HG03108 (cell line): ENCODE measurements at regions not wholly inside any gene's neighbourhood (a gene's known extent, or its start where the extent isn't known, plus 50 kb on each side); places are given as distances from the start of the nearest gene placed in this dataset.
"Not testable (repeated sequence)": the region's sequence is repeated elsewhere in the genome, so short reads cannot be mapped to it uniquely, and the experiment has no call there.

ENCODE experiments used
- ATAC-seq: cut with Tn5 transposase; IDR thresholded peaks from one replicate; pipeline ENCODE4 v1.9.1; 2021; ENCODE audit warnings: moderate library complexity; ENCODE audit not compliant: unreplicated experiment

DNA sequence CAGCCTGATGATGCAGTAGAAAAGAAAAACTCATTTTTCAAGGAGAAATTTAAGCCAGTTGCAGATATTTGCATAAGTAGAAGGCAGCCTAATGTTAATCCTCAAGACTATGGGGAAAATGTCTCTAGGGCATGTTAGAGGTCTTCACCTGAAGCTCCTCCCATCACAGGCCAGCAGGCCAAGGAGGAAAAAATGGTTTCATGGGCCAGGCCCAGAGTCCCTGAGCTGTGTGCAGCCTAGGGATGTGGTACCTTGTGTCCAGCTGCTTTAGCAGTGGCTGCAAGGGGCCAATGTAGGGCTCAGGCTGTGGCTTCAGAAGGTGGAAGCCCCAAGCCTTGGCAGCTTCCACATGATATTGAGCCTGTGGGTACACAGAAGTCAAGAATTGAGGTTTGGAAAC is 1946.7 kb upstream of the FLRT2 start:
- no peak for ATAC-seq

GRCh38 chr14:83594874-83595273 is 1935.1 kb upstream of the FLRT2 start:
- no peak for ATAC-seq

DNA sequence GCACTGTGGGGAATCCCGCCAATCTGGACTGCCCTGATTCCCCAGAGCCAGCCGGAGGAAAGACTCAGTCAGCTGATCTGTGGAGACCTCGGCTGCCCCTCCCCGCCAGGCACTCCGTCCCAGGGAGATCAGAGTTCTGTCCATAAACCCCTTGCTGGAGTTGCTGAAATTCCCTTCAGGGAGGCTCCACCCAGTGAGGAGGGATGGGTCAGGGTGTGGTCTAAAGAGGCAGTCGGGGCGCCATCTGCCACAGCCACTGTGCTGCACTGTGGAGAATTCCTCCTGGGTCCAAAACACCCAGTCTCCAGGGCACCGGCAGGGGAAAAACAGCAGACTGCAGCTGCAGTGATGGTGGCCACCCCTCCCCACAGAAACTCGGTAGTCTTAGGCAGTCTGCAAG is 1922.3 kb upstream of the FLRT2 start:
- no peak for ATAC-seq

DNA sequence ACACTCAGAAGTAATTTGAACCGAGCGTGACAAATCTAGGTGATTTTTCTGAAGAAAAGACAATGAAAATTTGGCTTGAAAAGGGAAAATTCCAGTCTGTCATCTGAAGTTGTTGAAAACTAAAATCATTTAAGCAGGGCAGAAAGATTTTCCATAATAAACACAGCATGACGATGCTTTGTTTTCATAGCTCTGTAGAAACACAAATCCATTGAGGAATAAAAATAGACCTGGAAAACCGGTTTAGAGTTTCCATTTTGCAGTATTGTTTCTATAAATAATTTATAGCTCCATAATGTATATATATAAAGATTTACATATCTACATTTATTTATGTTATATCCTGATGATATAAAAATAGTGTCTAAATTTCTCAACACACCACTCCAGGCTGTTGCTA is 1918.5 kb upstream of the FLRT2 start:
- no peak for ATAC-seq

DNA sequence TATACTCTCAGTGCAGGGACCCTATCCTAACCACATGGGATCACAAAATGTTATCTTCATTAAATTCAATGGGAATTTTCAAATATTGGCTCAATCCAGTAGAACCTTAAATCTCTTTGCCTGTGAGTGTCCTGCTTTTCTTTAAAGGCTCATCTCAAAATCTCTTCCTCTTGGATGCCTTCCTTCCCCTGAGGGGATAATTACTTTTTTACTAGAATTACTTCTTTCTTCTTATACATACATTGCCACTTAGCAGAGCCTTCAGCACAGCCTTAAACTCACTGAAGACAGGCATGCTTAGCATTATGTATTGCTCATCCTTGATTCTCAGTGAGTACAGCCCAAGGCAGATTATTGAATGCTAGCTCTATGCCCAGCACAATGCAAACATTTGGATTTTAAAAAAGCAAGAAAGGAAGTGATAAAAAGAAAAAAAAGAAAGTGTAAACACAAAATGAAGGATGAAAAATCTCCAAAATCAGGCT is 1918.0 kb upstream of the FLRT2 start:
- no peak for ATAC-seq

DNA sequence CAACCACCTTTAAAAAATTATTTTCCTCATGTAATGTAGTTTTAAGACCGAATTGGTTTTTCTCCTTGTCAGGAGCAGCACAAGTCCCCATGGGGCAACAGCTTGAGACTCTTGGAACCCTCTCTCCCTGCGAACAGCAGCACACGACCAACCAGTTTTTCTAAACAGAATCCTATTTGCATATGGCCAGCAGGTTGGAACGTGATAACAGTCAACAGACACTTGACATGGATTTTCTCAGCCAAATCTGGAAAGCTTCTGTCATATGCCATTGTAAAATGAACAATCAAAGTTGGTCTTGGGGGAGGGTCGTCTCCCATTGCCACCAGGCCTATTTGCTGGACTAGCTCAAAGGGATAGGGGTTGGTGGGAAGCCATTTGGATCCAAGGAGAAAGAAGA is 1915.0 kb upstream of the FLRT2 start:
- no peak for ATAC-seq

DNA sequence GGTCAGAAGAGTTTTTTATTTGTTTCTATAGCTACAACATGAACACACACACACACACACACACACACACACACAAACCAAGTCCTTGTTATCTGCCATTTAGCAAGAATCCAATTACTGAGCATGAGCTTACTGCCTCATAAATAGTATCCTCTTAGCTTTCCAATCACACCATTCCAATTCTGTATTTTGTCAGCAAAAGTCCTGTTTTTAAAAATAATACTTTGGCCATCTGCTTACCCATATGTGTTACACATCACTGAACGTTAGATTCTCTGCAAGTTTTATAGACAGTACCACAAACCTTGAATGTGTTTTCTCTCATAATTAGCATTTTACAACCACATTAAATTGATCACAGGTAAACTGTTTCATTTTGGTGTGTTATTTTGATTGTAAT is 1905.4 kb upstream of the FLRT2 start:
- no peak for ATAC-seq

GRCh38 chr14:83632375-83632774 is 1897.6 kb upstream of the FLRT2 start:
- no peak for ATAC-seq

DNA sequence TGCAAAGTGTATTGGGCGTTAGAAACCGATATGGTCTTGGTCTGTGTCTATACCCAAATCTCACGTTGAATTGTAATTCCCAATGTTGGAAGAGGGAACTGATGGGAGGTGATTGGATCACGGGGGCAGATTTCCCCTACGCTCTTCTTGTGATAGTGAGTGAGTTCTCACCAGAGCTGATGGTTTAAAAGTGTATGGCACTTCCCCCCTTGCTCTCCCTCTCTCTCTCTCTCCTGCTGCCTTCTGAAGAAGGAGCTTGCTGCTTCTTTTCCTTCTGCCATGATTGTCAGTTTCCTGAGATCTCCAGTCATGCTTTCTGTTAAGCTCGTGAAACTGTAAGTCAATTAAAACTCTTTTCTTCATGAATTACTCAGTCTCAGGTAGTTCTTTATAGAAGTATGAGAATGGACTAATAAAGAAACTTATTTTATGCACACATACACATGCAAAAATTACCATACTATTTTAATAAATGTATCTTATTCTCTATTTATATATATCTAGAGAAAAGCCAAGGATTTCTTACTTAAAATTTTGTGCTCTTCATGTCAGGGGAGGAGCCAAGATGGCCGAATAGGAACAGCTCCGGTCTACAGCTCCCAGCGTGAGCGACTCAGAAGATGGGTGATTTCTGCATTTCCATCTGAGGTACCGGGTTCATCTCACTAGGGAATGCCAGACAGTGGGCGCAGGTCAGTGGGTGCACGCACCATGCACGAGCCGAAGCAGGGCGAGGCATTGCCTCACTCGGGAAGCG is 1891.0 kb upstream of the FLRT2 start:
- ATAC-seq: no peak

- ATAC-seq: not testable (repeated sequence)
Observed at GRCh38 chr14:83639505-83639875, 1890.5 kb upstream of the FLRT2 start.

DNA sequence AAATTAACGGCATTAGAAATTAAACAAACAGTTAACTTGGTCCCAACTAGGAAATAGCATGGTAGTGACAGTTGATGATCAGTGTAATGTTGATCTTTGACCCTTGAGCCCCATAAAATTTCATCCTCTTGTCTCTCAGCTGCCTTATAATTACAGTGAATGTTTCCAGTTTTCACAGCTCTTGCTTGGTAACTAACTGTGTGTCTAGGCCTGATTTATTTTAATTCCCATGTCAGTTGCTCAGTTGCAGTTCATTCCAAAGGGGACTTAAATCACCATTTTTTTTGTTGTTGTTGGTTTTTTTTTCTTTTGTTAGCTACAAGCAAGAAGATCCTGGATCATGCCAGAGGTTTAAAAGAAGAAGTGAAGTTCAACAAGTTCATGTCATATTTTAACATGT is 1883.7 kb upstream of the FLRT2 start:
- no peak for ATAC-seq

DNA sequence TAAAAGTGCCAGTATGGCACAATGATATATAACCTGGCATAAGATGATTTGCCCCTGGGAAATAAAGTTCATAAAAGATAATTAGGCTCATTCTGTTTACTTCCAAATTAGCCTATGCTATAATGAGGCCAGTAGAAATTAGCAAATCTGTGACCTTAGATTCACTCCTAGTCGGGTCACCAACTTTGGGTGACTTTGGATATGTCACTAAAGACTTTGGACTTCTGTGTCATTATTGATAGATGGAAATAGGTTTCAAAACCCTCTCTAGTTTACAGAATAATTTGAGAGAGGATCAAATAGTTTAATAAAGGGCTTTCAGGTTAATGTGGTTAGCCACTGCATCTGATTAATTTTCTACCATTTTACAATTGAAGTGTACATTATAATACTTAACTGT is 1869.3 kb upstream of the FLRT2 start:
- no peak for ATAC-seq

GRCh38 chr14:83664389-83664788 is 1865.6 kb upstream of the FLRT2 start:
- no peak for ATAC-seq

GRCh38 chr14:83689265-83689664 is 1840.7 kb upstream of the FLRT2 start:
- no peak for ATAC-seq

DNA sequence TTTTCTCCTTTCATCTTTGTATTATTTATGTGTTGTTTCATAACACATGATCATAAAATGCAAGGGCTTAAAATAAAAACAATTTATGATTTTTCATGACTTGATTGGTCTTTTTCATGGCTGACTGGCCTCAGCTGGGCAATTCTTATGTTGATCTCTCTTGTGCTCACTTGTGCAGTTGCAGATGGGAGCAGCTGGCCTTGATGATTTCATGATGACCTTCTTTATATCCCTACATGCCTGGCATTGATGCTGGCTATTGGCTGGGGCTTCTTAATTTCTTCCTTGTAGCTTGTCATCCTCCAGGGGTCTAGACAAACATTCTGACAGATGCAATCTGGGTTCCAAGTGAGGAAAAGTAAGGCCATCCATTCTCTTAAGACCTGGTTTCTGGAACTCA is 1832.8 kb upstream of the FLRT2 start:
- no peak for ATAC-seq

DNA sequence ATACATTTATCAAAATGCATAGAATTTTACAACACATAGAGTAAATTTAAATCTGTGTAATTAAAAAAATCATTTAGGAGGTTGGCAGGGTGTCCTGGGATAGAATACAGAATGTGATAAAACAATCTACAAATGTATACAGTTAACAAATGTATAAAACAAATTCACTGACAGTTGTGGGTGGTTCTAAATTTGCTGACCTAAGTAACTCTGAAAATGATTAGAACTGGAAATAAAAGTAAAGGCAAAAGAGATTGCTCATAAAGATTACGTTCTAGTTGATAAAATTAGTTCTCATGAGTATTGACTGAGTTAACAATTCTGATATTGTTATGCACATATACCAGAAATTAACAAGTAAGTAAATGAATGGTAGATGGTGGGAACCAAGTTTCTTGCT is 1827.3 kb upstream of the FLRT2 start:
- ATAC-seq: no peak

GRCh38 chr14:83706231-83706954 is 1823.6 kb upstream of the FLRT2 start:
- no peak for ATAC-seq

DNA sequence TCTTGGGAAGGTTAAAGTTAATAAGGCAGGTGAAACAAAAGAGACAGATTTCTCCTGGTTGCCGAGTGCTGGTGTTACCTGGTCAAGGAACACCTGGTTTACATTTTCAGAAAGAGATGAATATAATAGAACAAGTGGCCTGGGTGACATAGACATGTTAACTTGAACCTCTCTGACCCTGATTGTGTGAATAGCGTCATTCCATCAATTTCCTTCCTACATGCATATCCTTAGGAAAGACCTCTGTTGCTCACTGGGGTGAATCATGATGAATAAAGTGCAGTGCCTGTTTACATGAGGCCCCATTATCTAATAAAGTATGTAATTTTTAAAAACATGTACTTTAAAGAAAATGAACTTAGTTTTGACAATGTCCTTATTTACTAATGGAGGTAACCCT is 1822.9 kb upstream of the FLRT2 start:
- no peak for ATAC-seq

GRCh38 chr14:83709116-83709515 is 1820.8 kb upstream of the FLRT2 start:
- ATAC-seq: no peak

- ATAC-seq: no peak
Observed at GRCh38 chr14:83711046-83711445, 1818.9 kb upstream of the FLRT2 start.

DNA sequence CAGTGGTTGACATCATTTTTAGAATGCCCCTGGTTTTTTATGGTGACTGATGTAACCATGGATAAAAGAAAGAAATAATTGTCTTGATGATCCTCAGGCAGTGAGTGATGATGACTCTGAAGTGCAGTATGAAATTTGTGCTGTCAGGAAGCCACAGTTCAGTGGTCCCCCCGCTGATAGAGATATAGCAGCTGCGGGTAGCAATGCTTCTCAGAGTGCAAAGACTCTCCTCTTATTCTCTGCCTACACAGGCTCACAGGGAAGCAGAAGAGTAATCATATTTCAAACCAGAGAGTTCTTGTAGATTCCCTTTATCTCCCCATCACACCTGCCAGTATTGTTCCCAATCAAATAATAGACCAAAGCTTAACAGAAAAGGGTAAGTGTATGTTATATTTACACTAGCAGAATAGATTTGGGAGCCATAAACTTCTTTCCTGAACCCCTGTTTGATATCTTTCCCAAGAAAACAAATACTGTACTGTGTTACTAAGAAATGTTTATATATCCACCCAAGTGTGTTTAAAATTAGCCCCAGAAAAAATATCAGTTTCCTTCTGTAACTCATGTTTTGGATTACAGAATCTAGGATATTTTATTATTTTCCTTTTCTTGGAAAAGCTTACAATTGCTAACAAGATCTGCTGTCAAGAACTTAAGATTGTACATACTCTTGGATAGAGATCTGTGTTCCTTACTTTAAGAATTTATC is 1817.4 kb upstream of the FLRT2 start:
- no peak for ATAC-seq

DNA sequence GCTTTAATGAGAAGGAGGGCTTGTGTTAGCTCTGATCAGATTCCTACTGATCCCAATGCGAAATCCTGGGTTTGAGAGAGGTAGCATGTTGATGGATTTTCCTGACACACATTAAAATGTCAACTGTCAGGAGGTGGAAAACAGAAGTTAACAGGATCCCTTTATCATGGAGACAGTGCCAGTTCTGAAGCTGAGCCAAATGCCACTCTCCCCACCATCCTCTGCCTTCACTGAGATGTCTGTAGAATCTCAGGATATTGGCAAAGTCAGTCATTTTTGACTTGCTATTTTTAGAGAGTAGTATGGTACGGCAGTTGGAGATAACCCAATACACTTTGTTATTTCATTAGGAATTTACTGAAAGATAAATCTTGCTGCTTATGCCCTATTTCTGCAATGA is 1816.2 kb upstream of the FLRT2 start:
- ATAC-seq: no peak
